ENCODE measurements at regions not wholly inside any gene's neighbourhood (a gene's known extent, or its start where the extent isn't known, plus 50 kb on each side); places are given as distances from the start of the nearest gene placed in this dataset.

DNA sequence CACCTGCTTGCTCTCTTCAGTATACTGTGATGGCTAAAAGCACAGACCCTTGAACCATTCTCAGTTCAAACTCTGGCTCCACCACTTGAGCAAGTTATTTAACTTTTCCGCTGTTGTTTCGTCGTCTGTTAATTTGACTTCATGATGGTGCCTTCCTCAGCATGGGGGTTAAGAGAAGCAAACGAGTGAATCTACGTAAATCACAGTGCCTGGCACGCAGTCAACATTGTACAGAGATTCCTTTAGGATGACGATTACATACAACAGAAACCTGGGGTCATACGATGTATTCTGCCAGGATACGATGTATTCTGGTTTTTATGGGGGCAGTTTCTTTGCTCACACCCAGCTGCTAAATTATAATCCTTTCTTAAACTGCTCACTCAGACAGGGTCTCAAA, 515.6 kb downstream of the CCDC171 start:
- TF ChIP-seq, protein P1, sequence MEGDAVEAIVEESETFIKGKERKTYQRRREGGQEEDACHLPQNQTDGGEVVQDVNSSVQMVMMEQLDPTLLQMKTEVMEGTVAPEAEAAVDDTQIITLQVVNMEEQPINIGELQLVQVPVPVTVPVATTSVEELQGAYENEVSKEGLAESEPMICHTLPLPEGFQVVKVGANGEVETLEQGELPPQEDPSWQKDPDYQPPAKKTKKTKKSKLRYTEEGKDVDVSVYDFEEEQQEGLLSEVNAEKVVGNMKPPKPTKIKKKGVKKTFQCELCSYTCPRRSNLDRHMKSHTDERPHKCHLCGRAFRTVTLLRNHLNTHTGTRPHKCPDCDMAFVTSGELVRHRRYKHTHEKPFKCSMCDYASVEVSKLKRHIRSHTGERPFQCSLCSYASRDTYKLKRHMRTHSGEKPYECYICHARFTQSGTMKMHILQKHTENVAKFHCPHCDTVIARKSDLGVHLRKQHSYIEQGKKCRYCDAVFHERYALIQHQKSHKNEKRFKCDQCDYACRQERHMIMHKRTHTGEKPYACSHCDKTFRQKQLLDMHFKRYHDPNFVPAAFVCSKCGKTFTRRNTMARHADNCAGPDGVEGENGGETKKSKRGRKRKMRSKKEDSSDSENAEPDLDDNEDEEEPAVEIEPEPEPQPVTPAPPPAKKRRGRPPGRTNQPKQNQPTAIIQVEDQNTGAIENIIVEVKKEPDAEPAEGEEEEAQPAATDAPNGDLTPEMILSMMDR (IDR thresholded peaks at IDR 0.05) = no peak
- TF ChIP-seq ZFX (IDR thresholded peaks at IDR 0.05; ENCODE audit: borderline replicate concordance) = no peak

All from 22Rv1 (cell line).